HG03135 (cell line): ENCODE measurements at regions not wholly inside any gene's neighbourhood (a gene's known extent, or its start where the extent isn't known, plus 50 kb on each side); places are given as distances from the start of the nearest gene placed in this dataset.

Experiments
- ATAC-seq: cut with Tn5 transposase; IDR thresholded peaks from one replicate; pipeline ENCODE4 v1.9.1; 2021; ENCODE audit warnings: mild to moderate bottlenecking, moderate library complexity; ENCODE audit not compliant: unreplicated experiment

DNA sequence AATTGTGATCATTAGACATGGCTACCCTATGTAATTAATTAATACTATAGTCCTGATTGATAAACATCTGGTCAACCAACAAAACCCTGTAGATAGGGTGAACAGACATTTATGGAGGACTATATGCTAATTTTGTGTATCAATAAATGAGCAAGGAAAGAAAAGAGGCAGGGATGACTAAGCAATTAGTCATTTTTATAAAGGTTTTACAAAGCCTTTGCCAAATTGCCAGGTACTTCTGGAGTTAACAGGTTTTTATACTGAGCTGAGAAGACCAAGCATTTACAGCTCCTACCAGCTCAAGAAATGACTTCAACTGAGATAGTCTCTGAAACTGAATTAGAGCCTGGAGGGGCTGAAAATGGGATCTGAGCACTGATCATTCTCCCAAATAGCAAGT, 186.8 kb upstream of the PRR20A start:
- ATAC-seq, result no peak

DNA sequence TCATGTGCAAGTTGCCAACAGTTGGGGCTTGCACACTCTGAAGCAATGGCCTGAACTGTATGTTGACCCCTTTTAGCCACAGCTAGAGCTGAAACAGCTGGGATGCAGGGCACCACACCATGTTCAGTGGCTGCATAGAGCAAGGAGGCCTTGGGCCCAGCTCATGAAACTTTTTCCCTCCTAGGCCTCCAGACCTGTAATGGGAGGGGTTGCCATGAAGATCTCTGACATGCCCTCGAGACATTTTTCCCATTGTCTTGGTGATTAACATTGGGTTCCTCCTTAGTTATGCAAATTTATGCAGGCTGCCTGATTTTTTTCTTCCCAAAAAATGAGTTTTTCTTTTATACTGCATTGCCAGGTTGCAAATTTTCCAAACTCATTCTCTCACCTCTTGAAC, 165.1 kb upstream of the PRR20A start:
- no peak for ATAC-seq

DNA sequence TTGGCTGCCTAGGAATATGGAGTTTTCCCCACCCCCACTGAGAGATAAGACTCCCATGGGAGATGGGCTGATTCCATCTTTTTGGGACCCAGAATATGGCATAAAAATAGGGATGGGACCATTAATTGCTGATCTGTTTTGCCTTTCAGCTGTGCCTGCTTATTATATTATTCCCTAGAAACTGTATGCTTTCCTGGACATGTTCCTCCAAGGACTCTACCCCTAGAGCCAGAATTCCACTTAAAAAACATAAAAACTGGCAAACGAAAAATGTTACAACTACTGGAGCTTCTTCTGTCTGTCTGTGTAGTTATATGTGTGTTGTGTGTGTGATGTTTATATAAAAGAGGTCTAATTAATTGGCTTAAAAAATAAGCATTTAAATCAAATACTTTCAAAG, 159.9 kb upstream of the PRR20A start:
- no peak for ATAC-seq

DNA sequence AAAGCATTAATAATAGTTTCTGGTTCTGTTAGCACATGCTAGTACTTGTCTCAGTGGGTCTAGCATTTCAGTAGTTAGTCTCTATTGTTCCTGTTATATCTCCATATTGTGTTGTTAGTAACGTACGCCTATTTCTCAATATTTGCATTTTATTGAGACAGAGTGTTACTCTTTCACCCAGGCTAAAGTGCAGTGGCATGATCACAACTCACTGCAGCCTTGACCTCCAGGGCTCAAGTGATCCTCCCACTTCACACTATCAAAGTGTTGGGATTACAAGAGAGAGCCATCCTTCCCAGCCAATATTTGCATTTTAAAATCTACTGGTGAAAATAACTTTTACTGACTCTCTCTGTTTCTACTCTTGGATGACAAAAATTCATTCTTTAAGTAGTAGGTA, 154.6 kb upstream of the PRR20A start:
- no peak for ATAC-seq

DNA sequence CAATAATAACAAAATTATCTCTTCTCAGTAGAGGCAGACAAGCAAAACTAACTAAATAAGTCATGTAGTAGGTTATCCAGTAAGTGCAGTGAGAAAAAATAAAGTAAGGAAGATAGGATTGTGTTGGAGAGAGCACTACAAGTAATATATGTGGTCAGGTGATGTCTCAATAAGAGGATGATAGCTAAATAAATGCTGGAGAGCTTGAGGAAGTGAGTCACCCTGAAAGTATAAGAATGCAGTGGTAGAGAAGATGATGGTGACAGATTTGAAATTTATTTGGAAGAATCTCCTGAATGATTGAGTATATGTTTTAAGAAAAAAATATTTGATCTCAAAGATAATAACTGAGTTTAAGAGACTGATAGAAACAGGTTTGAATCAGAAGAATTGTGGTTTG, 152.2 kb upstream of the PRR20A start:
- ATAC-seq, result no peak

DNA sequence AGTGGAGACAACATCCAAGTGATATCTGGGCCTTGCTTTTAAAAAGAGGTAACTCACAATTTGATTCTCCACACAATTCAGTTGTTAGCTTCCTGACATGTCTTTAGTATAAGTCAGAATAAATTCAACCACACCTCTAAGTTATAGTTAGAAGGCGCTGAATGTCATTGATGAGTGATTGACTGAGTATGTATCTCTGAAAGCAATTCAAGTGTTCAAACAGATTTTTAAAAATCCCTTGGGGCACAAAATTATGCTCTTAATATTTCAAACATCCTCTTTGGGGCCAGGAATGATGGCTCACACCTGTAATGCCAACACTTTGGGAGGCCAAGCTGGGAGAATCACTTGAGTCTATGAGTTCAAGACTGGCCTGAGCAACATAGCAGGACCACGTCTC, 137.0 kb upstream of the PRR20A start:
- no peak for ATAC-seq

DNA sequence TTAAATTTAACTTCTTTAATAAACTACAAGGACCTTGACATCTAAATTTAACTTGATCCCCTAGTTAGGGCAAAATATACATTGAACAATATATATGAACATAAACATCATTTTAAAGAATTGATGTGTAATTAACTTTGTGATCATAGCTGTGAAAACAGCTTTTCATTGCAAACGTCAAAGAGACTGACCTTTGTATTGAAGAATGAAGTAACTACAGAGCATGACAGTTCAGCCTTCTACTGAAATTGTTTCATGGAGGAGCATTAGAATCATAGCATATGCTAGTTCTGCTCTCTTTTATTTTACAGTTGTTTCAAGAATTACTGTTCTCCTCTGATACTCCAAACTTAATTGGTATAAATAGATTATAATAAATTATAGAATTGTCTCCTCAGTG, 123.4 kb upstream of the PRR20A start:
- no peak for ATAC-seq

DNA sequence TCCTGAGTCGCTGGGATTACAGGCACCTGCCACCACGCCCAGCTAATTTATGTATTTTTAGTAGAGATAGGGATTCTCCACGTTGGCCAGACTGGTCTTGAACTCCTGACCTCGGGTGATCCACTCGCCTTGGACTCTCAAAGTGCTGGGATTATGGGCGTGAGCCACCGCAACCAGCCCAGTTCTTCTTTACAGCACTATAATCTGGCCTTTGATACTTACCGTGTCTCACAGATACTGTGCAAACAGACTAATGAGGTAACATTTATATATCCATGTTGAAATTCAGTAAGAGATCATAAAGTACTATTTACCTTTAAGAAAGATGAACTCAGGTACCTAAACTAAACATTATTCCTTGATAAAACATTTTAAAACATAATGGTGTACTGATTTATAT, 121.8 kb upstream of the PRR20A start:
- no peak for ATAC-seq

DNA sequence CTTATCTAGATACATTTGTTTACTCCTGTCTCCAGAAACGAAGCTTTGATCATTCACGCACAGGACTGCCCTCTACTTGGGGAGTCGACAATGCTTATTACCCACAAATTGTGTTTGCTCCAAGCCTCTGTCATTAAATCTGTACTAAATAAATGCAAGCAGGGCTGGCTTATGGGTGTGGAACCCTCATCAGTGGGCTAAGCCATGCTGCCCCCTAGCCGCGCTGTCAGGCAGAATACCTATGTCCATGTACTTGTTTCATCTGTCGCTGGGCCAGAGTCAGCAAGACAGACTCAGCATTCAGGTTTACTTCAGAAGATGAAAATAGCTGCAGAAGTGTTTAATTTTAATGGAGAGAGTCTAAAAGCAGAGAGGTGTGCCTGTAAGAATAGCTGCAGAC, 110.0 kb upstream of the PRR20A start:
- no peak for ATAC-seq

DNA sequence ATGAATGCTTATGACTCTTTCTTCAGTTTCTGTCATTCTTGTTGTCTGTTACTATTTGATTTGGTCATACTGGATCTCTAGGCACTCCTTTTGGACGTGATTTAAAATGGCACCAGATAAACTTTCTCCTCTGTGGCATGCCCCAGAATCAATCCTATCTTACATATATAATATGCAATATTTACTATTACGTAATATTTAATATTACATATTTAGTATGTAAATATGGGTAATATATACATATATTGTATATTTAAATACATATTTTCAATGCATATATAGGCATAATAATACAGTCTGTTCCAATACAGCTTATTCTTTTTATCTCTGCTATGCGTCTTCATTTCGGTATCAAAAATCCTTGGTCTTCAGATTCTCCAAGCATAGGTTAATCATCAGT, 104.4 kb upstream of the PRR20A start:
- ATAC-seq, result no peak

DNA sequence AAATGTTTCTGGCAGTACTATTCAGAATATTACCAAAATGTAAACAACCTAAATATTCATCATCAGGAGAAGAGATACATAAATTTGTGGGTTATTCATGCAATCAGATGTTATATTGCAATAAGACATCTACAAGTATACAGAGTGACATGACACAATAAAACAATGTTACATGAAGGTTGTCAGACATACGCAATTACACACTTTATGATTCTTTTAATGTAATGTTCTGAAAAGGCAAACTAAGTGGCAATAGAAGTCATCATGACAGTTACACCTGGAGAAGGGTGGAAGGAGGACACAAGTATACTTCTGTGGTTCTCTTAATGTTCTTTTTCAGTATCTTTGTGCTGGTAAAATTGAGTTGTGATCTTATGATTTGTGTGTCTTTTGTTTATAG, 95.8 kb upstream of the PRR20A start:
- ATAC-seq, result no peak

DNA sequence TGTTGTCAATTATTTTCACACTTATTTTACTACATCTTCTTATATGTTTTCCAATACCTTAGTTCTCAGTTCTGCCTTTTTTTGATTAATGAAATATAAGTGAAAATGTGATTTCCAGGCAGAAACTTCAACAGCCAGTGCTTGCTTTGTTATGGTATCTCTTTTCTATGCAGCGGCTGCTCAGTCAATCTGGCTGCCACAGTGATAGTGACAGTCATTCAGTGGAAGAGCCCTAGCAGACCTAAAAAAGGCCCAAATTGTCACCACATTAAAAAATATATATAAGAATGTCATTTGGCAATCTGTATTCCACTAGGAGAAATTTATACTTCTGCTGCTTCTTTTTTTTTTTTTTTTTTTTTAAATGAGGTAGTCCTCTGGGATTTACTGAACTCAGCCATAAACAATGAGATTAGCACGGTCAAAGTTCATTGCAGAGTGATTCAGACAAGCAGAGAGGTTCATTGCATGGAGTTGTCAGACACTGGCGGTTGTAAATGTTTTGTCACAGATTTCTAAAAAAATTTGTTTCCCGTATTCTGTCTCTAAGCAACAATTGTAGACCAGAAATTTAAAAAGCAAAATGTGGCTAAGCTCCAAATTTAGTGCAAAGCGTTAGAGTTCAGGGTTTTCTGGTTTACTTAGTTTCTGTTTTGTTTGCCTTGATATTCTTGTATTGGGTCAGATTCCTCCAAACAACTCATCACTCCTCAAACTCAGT, 94.7 kb upstream of the PRR20A start:
- ATAC-seq, result no peak

DNA sequence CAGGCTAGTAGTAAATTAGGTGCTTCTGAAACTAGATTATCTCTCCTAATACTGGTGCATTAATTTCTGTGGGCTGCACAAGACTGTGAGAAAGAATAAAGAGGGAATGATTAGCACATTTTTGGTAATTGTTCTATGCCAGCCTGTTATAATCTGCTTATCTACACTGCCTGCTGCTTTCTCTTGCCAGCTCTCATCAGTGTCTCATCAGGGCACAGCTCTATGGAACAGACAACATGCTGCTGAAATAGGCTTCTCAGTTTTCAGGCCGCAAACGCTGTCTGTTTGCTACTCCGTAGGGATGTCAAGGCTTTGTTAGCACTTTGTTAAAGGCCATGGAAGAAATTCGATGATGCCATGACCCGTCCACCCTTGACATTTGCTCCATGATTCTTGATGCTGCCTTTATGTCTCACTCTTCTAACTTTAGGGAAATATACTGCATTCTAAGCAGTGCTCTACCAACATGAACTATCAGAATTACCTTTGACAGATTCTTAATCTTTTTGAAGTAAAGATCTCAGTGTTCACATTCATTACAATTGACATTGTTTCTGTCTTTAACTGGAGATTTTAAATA, 84.0 kb upstream of the PRR20A start:
- ATAC-seq, result no peak

DNA sequence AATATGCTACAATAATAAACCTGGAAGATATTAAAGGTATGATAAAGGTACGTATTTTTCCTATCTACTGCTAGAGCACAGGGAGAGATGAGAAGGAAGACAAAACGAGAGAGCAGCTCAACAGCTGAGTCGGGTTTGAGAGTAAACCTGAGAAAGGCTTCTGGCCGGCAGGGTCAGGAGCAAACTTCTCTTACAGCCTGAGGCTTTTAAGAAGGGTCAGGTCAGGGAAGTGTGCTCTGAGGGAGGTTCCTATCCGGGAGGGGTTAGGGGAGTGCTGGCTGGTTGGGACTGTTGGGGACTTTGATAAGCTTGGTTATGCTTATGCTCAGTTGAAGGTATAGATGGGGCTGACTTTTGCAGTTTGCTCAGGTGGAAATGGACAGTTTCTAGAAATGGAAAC, 77.7 kb upstream of the PRR20A start:
- no peak for ATAC-seq

DNA sequence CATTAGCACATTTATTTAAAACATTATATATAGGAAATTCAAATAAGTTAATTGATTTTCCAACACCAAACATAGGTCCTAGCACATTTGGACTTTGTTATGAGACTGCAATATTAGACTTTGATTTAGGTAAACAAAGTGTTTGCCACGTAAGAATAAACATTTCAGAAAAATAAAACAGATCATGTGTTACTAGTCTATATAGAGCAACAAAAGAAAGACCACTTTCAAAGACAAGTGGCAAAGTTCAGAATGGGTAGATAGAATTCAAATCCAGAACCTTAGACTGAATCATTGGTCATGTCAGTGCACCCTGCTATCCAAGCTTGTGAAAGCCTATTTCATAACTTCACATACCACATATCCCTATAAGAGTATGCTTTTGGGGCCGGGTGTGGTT, 66.7 kb upstream of the PRR20A start:
- no peak for ATAC-seq

DNA sequence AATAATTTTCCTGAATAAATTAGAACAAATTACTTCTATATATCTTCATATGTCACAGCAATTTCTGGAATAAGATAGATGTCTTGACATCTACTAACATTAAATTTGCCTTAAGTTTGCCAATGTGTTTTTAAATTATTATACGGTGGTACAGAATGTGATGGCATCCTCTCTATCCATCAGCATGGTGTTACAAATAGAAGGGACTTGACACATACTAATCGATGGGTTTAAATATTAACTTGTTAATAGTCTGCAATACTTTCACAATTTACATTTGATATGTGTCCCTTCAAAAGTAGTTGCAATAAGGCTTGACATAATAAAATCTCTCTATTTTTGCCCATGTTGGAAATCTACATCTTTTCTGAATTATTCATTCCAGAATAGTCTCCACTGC, 65.1 kb upstream of the PRR20A start:
- no peak for ATAC-seq

DNA sequence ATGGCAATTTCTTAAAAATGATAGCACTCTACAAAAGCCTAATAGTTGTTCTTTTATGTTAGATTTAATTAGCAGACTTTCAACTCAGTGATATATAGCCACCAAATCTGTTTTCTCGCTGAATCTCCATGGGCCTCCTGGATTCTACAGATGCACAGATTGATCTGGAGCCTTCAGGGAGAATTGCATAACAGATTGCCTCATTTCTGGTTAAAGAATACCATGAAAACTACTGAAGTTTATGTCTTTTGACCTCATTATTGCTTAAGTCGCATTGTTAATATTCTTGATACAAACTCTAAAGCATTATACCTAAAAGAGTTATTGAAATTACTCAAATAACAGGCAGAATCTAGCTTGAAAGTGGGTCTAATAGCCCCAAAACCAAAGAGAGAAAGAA, 53.7 kb upstream of the PRR20A start:
- ATAC-seq, result no peak
